ENCODE measurements at regions not wholly inside any gene's neighbourhood (a gene's known extent, or its start where the extent isn't known, plus 50 kb on each side); places are given as distances from the start of the nearest gene placed in this dataset.

- TF ChIP-seq POLR2A (IDR thresholded peaks at IDR 0.05), result no peak
- no peak for TF ChIP-seq CTCF (IDR thresholded peaks at IDR 0.05)
Measured at GRCh38 chr1:216936779-216937178, 213.6 kb upstream of the ESRRG start.
